Retinal pigment epithelial cell (primary cell): ENCODE measurements at regions not wholly inside any gene's neighbourhood (a gene's known extent, or its start where the extent isn't known, plus 50 kb on each side); places are given as distances from the start of the nearest gene placed in this dataset.
"Not testable (repeated sequence)": the region's sequence is repeated elsewhere in the genome, so short reads cannot be mapped to it uniquely, and the experiment has no call there.

Experiments used
- DNase-seq: peaks from one replicate; pipeline ENCODE4 v3.0.0-alpha.2; 2010; ENCODE audit warnings: low read depth
- H3K4me3 ChIP-seq: 2 replicates; pipeline ENCODE4 v1.5.1; 2011; ENCODE audit warnings: mild to moderate bottlenecking, low read length, control low read depth, moderate library complexity
- CTCF ChIP-seq: conservative IDR thresholded peaks from 2 replicates; pipeline ENCODE4 v1.5.1; 2011; ENCODE audit warnings: low read depth, low read length, control low read depth, inconsistent platforms

GRCh38 chr2:94758546-94758945 lies 112.7 kb upstream of the TEKT4 start:
- no peak for DNase-seq
- no peak overlapping the region for H3K4me3 ChIP-seq
- TF ChIP-seq CTCF = no peak

- no peak overlapping the region for H3K4me3 ChIP-seq
- TF ChIP-seq CTCF = no peak
- DNase-seq = no peak
These were observed 112.0 kb upstream of the TEKT4 start for GRCh38 chr2:94759211-94759610.

DNA sequence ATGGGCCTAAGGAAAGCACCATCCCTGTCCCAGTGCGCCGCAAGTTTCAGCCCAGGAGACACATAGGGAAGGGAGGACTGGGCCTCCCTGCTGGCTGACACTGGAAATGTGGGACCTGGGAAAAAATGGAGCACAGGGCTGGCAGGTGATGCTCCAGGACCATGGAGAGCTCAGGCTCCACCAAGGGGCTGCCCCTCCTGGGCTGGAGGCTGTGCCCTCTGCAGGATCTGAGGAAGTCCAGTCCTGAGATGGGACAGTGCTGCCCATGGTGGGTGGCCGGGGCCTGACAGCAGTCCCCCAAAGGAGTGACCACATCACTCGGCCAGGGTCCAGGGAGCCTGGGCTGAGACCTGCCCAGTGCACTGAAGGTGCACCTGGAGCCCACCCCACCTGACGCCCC lies 108.6 kb upstream of the TEKT4 start:
- DNase-seq = no peak
- H3K4me3 ChIP-seq = no peak overlapping the region
- no peak for TF ChIP-seq CTCF

- no peak for TF ChIP-seq CTCF
- DNase-seq = no peak
- H3K4me3 ChIP-seq = no peak overlapping the region
These were observed 107.9 kb upstream of the TEKT4 start for GRCh38 chr2:94763318-94763717.

DNA sequence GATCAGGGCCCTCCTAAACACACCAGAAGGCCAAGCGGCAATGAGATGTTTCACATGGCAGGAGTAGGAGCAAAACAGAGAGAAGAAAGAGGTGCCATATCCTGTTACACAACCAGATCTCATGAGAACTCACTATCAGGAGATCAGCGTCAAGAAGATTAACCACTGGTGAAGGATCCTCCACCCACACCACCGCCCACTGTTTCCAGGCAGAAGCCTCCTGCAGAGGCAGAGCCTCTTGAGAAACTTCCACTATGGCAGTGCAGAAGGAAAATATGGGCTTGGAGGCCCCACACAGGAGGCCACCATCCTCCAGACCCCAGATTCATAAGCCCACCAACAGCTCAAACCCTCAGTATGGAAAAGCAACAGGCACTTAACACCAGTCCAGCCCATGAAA lies 106.9 kb upstream of the TEKT4 start:
- not testable (repeated sequence) for DNase-seq, H3K4me3 ChIP-seq

DNA sequence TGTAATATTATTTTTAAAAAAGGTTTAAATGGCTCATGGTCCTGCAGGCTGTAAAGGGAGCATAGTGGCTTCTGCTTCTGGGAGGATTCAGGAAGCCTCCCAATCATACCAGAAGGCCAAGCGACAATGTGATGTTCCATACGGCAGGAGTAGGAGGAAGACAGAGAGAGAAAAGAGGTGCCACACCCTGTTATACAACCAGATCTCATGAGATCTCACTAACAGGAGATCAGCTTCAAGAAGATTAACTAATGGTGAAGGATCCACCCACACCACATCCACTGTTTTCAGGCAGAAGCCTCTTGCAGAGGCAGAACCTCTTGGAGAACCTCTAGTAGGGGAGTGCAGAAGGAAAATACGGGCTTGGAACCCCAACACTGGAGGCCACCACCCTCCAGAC lies 103.9 kb upstream of the TEKT4 start:
- TF ChIP-seq CTCF = no peak

DNA sequence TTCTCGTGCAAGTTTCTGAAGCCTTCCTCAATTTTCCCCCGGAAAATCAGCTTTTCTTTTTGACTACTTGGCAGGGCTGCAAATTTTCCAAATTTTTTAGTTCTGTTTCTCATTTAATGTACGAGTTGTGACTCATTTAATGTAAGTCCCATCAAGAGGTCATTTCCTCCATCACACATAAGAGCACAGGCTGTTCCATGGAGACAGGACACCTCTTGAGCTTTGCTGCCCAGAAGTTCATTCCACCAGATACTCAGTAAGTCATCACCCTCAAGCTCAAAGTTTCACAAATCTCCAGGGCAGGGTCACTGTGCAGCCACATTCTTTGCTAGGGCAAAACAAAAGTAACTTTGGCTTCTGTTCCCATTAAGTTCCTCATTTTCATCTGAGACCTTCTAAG lies 101.5 kb upstream of the TEKT4 start:
- DNase-seq = no peak
- TF ChIP-seq CTCF = no peak
- H3K4me3 ChIP-seq = no peak overlapping the region

More for the DNA sequence above, 103.9 kb upstream of the TEKT4 start:
- H3K4me3 ChIP-seq = no peak overlapping the region
- DNase-seq = no peak

GRCh38 chr2:94774851-94775250 lies 96.4 kb upstream of the TEKT4 start:
- DNase-seq = no peak
- no peak overlapping the region for H3K4me3 ChIP-seq
- no peak for TF ChIP-seq CTCF
